HG02840 (cell line): ENCODE measurements at regions not wholly inside any gene's neighbourhood (a gene's known extent, or its start where the extent isn't known, plus 50 kb on each side); places are given as distances from the start of the nearest gene placed in this dataset.
"Not testable (repeated sequence)": the region's sequence is repeated elsewhere in the genome, so short reads cannot be mapped to it uniquely, and the experiment has no call there.

Experiments used
- ATAC-seq: cut with Tn5 transposase; IDR thresholded peaks from one replicate; pipeline ENCODE4 v1.9.1; 2021; ENCODE audit warnings: mild to moderate bottlenecking, moderate library complexity, moderate number of reproducible peaks; ENCODE audit not compliant: unreplicated experiment, low FRiP score

DNA sequence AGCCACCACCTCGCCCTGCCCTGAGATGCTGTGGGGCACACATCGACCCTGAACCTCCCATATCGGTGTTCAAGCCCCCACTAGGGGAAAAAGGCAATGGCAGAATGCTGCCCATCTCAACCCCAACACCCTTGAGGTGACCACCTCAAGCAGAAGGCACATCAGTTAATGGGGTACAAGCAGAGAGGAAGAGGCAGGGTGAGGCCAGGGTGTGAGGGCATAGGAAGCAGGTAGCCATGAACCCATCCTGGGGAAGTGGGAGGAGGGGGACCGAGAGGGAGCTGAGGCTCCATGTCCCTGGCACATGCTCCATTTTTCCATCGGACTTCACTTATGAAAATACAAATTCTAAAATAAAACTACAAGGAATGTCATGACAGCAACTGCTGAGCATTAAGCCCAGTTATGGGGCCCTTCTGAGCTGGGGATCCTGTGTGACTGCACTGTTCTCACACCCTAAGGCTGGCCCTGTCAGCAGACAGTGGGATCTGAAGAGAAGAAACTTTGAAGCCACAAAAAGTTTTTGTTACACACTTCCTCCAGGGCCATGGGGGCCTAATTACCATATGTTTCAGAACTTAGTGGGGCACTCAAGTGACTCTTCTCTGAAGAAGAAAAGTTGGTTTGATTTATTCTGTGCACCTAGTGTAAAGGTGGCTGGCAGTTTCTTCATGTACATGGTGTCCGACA, 68.2 kb upstream of the FAM241A start:
- no peak for ATAC-seq

DNA sequence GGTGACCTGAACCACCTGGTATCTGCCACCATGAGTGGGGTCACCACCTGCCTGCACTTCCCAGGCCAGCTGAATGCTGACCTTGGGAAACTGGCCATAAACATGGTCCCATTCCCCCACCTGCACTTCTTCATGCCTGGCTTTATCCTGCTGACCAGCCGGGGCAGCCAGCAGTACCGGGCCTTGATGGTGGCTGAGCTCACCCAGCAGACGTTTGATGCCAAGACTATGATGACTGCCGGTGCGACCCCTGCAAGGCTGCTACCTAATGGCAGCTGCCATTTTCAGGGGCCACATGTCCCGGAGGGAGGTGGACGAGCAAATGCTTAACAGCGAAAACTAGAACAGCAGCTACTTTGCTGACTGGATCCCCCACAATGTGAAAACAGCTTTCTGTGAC, 67.5 kb upstream of the FAM241A start:
- ATAC-seq, result no peak

- no peak for ATAC-seq
Measured at GRCh38 chr4:112082954-112083586, 62.2 kb upstream of the FAM241A start.

DNA sequence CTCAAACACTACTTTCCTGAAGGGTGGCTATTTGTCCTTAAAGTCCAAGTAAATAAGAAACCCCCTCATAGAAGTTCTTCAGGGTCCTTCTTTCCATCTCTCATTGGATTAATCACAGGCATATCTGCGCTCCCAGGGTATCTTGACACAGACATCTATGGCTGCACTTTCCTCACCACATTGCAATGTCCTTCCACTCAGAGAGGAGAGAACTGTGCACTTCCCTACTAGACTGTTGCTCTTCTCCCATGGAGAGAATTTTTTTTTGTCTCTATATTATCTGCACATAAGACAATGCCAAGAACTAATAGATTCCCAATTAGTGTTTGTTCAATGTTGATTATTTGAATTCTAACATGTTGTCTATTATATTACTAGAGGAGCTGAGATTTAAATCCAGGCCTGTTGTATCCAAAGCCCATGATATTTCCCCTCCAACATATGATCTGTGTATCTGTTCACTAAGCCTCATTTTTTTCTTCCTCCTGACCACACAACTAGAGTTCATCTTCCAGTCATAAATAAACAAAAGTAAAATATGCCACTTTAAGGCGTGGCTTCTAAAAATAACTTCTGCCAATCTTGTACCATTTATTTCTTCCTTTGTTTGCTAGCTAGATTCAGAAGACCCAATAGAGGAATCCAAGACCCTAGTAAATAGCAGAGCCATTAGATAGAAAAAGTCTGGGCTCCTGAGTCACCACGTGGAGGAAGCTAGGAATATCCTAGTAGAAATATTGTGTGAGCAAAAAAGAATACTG, 61.5 kb upstream of the FAM241A start:
- no peak for ATAC-seq

DNA sequence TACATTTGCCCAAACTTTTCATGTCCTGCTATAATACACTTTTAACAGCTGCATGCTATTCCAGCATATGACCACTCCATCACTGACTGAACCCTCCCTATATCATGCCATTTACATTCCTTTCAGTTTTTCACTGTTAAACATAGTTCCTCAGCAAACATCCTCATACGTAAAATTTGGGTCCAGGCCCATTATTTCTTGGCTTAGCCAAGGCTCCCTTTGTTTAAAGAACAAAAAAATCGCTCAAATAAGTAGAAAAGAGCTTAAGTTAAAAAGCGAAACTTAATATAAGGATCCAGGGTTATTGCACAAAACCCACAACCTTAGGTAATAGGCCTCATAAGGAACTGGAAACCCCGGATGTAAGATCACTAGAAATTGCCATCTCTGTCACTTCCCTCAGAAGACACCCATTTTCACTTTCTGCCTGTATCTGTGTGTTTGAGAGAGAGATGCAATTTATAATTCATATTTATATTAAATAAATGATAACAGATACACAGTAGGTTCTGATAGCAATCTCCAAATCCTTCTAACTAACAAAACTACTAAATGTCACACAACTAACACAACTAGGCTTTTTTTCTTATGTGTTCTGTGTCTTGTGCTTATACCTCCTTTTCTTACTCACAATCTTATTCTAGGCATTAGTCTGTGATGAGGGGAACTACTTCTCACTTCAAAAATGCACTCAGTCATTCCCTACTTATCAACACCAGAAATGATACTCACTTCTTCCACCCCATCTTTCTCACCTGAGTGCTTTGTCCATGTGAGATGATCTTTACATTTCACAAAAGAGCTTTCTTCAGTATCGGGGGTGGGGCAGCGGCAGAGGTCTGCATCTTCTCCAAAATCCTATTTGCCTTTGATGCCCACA, 59.9 kb upstream of the FAM241A start:
- ATAC-seq, result no peak

- no peak for ATAC-seq
Measured at GRCh38 chr4:112086036-112086434, 59.2 kb upstream of the FAM241A start.

GRCh38 chr4:112086661-112087060, 58.6 kb upstream of the FAM241A start:
- not testable (repeated sequence) for ATAC-seq

DNA sequence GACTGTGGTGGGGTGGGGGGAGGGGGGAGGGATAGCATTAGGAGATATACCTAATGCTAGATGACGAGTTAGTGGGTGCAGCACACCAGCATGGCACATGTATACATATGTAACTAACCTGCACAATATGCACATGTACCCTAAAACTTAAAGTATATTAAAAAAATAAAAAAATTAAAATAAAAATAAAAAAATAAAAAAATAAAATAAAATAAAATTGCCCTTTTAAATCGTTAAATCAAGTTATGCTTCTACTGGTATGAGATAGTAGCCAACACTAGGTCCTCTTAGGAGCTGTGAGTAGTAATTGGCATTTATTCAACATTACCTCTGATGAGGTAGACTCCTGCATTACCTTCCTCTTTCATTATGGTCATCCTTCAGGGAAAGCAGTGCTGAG, 52.9 kb upstream of the FAM241A start:
- not testable (repeated sequence) for ATAC-seq

DNA sequence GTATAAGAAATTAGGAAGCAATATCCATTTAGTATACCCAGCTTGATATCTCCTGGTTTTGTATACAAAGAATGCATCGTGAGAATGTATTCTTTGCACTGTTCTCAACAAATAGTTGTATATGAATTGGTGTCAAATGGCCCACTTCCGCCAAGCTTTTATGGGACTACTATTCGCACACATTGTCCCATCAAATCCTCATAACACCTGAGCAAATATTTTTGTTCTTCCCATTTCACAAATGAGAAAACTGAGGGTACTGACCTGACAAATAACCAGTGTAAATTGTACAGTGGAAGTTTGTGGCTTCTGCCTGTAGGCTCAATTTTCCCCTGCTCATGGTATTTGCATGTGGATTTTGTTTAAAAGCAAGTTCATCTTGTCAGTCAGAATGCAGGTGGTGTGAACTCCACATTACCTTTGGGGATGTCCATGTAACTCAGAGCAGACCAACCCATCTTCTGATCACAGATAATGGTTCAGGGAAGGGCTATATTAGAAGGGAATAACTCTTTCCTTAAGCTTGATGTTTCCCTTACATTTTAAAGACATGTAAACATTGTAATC, 51.5 kb upstream of the FAM241A start:
- no peak for ATAC-seq

GRCh38 chr4:112094330-112094729, 50.9 kb upstream of the FAM241A start:
- no peak for ATAC-seq
